WTC11 (cell line): ENCODE measurements at regions not wholly inside any gene's neighbourhood (a gene's known extent, or its start where the extent isn't known, plus 50 kb on each side); places are given as distances from the start of the nearest gene placed in this dataset.

Experiments
- AFF4 ChIP-seq: sonication (generic); formaldehyde crosslinking; IDR thresholded peaks from 2 replicates; pipeline ENCODE4 v1.8.1; 2023; ENCODE audit warnings: mild to moderate bottlenecking, missing genetic modification reagents, borderline replicate concordance
- CTCF ChIP-seq: fragments of 200-600 bp; IDR thresholded peaks from 2 replicates; pipeline ENCODE4 v1.8.0; 2022; ENCODE audit warnings: antibody characterized with exemption
- E2F5 ChIP-seq: sonication (generic); formaldehyde crosslinking; IDR thresholded peaks from 2 replicates; pipeline ENCODE4 v1.8.1; 2022; ENCODE audit warnings: mild to moderate bottlenecking, moderate library complexity, missing genetic modification reagents
- ELF4 ChIP-seq: sonication (generic); formaldehyde crosslinking; IDR thresholded peaks from 2 replicates; pipeline ENCODE4 v1.8.1; 2022; ENCODE audit warnings: low read depth, mild to moderate bottlenecking, moderate library complexity, missing genetic modification reagents
- FOXJ3 ChIP-seq: sonication (generic); formaldehyde crosslinking; IDR thresholded peaks from 2 replicates; pipeline ENCODE4 v1.9.0; 2021; ENCODE audit warnings: missing genetic modification reagents, mild to moderate bottlenecking, borderline replicate concordance
- JUN ChIP-seq: sonication (generic); formaldehyde crosslinking; IDR thresholded peaks from 2 replicates; pipeline ENCODE4 v1.8.0; 2023; ENCODE audit warnings: mild to moderate bottlenecking, missing genetic modification reagents
- KAT7 ChIP-seq: sonication (generic); formaldehyde crosslinking; IDR thresholded peaks from 2 replicates; pipeline ENCODE4 v1.8.1; 2023; ENCODE audit warnings: missing genetic modification reagents, mild to moderate bottlenecking, borderline replicate concordance
- MLX ChIP-seq: sonication (generic); formaldehyde crosslinking; IDR thresholded peaks from 2 replicates; pipeline ENCODE4 v1.8.1; 2023; ENCODE audit warnings: mild to moderate bottlenecking, missing genetic modification reagents, moderate library complexity
- MXD4 ChIP-seq: fragments of 250-450 bp; sonication (Bioruptor Pico); IDR thresholded peaks from 2 replicates; pipeline ENCODE4 v1.8.0; 2021; ENCODE audit warnings: mild to moderate bottlenecking, moderate library complexity, borderline replicate concordance
- NR1H2 ChIP-seq: sonication (generic); formaldehyde crosslinking; IDR thresholded peaks from 2 replicates; pipeline ENCODE4 v1.9.0; 2021; ENCODE audit warnings: mild to moderate bottlenecking, moderate library complexity, missing genetic modification reagents
- STAT6 ChIP-seq: sonication (generic); formaldehyde crosslinking; conservative IDR thresholded peaks from 2 replicates; pipeline ENCODE4 v1.8.1; 2023; ENCODE audit warnings: mild to moderate bottlenecking, low read depth, missing genetic modification reagents, moderate library complexity
- ZNF423 ChIP-seq: fragments of 250-450 bp; sonication (Bioruptor Pico); IDR thresholded peaks from 2 replicates; pipeline ENCODE4 v2.1.2; 2022; ENCODE audit warnings: mild to moderate bottlenecking, moderate library complexity

- TF ChIP-seq CTCF (no peak), JUN (CRISPR knock-in tag) (no peak), MLX (CRISPR knock-in tag) (no peak), KAT7 (CRISPR knock-in tag) (no peak), AFF4 (CRISPR knock-in tag) (no peak), STAT6 (CRISPR knock-in tag) (no peak), ZNF423 (CRISPR knock-in tag) (no peak), FOXJ3 (CRISPR knock-in tag) (no peak), ELF4 (CRISPR knock-in tag) (no peak), MXD4 (CRISPR knock-in tag) (no peak), E2F5 (CRISPR knock-in tag) (no peak), NR1H2 (CRISPR knock-in tag) (no peak)
Observed at GRCh38 chr10:23693925-23694324, 255.1 kb downstream of the OTUD1 start.
